Lower leg skin (tissue), 4 donors: ENCODE measurements at regions not wholly inside any gene's neighbourhood (a gene's known extent, or its start where the extent isn't known, plus 50 kb on each side); places are given as distances from the start of the nearest gene placed in this dataset.
"Not testable (repeated sequence)": the region's sequence is repeated elsewhere in the genome, so short reads cannot be mapped to it uniquely, and the experiment has no call there.

ENCODE experiments used
- DNase-seq, 2 donors: peaks; one replicate each; pipeline ENCODE4 v3.0.0-alpha.2; 2019; ENCODE audit warnings: low spot score in 2 of 2
- H3K4me3 ChIP-seq: fragments of 200-600 bp; sonication (generic); 2 replicates; pipeline ENCODE4 v1.5.1; 2017; ENCODE audit warnings: mild to moderate bottlenecking, low read depth; ENCODE audit not compliant: poor library complexity, severe bottlenecking
- POLR2A ChIP-seq, 2 donors: fragments of 450-650 bp; IDR thresholded peaks; one replicate each; pipeline ENCODE4 v1.6.1; 2016 to 2017; ENCODE audit warnings: antibody characterized with exemption in 2 of 2, mild to moderate bottlenecking in 1 of 2, moderate library complexity in 1 of 2
- WGBS, 2 donors: methylation state at CpG; one replicate each; pipeline ENCODE4 v1.1.5; 2018; 5-methylcytosine and 5-hydroxymethylcytosine counted together
- intact Hi-C: fragments of 100-400 bp; cut with DNase I; formaldehyde crosslinking; loops from one replicate; pipeline ENCODE4 v1.15.0; 2023; ENCODE audit warnings: low total_unique reads
- TF ChIP-seq, protein P1 (sequence below), 3 donors: fragments of 450-650 bp; IDR thresholded peaks; one replicate each; pipeline ENCODE4 v1.5.1; 2016; ENCODE audit warnings: antibody characterized with exemption in 3 of 3, mild to moderate bottlenecking in 3 of 3, moderate library complexity in 2 of 3

DNA sequence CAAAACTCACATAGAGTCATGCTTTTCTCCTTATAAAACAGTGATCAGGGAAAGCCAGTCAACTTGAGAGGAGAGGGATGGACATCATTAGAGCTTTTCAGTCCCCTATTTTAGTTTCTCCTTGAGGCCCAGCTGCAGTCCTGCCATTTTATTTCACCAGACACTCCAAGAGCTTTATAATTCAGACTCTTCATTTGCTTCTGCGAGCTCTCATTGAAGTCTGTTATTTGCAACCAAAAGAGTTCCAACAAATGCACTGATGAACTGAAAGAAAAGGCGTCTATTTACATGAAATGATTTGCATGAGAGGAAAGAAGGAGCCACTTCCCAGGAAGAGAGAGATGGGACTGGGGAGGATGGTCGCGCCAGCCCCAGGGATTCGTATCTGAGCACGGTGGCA is 86.8 kb downstream of the NDUFA12 start:
- DNase-seq: peak in 1 of 2 donors; percentile 26
- no peak overlapping the region for H3K4me3 ChIP-seq
- TF ChIP-seq, protein P1, sequence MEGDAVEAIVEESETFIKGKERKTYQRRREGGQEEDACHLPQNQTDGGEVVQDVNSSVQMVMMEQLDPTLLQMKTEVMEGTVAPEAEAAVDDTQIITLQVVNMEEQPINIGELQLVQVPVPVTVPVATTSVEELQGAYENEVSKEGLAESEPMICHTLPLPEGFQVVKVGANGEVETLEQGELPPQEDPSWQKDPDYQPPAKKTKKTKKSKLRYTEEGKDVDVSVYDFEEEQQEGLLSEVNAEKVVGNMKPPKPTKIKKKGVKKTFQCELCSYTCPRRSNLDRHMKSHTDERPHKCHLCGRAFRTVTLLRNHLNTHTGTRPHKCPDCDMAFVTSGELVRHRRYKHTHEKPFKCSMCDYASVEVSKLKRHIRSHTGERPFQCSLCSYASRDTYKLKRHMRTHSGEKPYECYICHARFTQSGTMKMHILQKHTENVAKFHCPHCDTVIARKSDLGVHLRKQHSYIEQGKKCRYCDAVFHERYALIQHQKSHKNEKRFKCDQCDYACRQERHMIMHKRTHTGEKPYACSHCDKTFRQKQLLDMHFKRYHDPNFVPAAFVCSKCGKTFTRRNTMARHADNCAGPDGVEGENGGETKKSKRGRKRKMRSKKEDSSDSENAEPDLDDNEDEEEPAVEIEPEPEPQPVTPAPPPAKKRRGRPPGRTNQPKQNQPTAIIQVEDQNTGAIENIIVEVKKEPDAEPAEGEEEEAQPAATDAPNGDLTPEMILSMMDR (IDR thresholded peaks at IDR 0.05): no peak
- no peak for TF ChIP-seq POLR2A (IDR thresholded peaks at IDR 0.05)
- intact Hi-C loops: no loop called here
- 88 to 89% methylated on average over 6 of the region's 6 CpGs for WGBS, 2 donors

DNA sequence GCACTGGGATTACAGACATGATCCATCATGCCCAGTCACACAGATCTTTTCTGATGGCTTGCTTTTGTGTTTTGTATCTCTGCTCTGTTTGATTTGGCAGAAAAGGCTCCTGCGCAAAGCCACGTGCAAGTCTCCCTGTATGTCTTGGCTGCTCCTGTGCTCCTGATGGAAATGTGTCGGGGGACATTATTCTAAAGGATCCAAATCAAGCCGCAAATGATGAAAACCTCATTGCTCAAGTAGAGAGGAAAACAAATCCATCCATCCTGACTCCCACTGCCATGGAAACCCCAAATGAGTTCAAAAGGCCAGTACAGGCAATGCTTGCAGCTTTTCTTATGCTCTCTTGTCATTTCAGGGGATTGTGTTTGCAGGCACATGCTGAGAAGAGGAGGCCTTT is 93.8 kb downstream of the NDUFA12 start:
- no peak for TF ChIP-seq POLR2A (IDR thresholded peaks at IDR 0.05)
- TF ChIP-seq, protein P1 (IDR thresholded peaks at IDR 0.05): no peak
- WGBS, 2 donors: 78% methylated on average over 4 of the region's 4 CpGs
- intact Hi-C loops: no loop called here
- no peak for DNase-seq
- no peak overlapping the region for H3K4me3 ChIP-seq

DNA sequence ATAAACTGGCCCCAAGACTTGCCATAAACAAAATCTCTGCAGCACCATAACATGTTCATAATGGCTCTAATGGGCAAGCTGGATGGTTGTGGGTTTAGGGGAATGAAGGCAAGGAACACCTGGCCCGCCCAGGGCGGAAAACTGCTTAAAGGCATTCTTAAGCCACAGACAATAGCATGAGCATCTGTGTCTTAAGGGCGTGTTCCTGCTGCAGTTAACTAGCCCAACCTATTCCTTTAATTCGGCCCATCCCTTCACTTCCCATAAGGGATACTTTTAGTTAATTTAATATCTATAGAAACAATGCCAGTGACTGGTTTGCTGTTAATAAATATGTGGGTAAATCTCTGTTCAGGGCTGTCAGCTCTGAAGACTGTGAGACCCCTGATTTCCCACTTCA is 97.7 kb downstream of the NDUFA12 start:
- H3K4me3 ChIP-seq, DNase-seq, intact Hi-C loops: not testable (repeated sequence)
- 93% methylated on average over 4 of the region's 4 CpGs for WGBS, 2 donors

DNA sequence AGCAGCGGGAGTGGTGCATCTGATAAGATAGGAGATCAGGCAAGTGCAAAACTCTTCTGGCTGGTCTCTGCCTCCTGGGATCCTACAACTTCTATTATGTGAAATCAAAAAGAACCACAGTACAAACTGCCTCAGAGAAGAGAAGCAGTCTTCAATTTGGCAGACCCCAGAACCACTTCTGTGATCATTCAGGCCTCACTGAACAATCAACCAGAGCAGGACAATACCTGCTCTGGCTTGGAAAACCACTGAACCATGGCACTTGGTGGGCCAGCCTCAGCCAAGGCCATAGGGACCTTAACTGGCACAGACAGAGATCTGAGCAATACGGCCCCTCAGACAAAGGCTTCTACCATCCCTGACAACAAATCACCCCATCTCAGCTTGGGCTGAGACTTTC is 103.0 kb downstream of the NDUFA12 start:
- WGBS, 2 donors: 74 to 95% methylated on average over 2 of the region's 2 CpGs
- no peak for DNase-seq
- H3K4me3 ChIP-seq: no peak overlapping the region
- TF ChIP-seq, protein P1 (IDR thresholded peaks at IDR 0.05): no peak
- TF ChIP-seq POLR2A (IDR thresholded peaks at IDR 0.05): no peak
- intact Hi-C loops: no loop called here

DNA sequence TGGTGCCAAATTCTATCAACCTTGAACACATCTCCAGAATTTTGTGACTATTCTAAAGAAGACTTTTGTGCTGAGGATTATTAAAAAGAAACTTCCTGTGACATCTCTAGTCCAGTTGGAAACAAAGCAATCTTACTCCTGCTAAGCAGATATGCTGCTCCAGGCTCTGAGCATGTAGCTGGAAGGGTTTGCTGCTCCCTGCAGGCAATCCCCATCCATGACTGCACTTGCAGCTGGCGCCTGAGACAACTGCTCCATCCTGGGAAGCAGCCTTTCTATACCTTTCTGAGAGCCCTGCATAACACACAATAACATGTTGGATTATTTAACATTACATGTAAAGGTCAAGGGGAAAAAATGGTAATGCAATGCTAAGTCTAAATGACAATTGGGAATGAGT is 105.1 kb downstream of the NDUFA12 start:
- 82 to 85% methylated on average over 1 of the region's 1 CpG for WGBS, 2 donors
- intact Hi-C loops: no loop called here
- no peak for TF ChIP-seq POLR2A (IDR thresholded peaks at IDR 0.05)
- TF ChIP-seq, protein P1 (IDR thresholded peaks at IDR 0.05): no peak
- no peak overlapping the region for H3K4me3 ChIP-seq
- DNase-seq: no peak

DNA sequence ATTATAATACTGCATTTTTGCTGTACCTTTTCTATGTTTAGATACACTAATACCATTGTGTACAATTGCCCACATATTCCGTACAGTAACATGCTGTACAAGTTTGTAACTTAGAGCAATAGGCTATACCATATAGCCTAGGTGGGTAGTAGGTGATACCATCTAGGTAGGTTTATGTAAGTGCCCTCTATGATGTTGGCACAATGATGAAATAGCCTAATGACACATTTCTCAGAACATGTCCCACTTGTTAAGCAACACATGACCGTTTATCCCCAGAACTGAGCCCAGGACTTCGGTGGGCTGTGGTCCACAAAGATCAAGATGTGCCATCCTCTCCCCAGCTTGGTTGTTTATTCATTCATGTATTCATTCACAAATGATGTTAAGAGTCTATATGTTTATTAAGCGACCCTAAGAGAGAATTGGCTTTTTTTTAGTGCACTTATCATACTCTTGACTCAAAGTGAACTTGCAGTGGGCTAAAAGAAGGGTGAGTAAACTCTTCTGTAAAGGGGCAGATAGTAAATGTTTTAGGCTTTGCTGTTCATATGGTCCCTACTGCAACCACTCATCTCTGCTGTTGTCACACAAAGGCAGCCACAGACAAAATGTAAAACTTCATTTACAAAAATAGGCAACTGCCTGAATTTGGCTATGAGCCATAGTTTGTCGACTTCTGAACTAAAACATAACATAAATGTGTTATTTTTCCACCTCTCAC is 110.8 kb downstream of the NDUFA12 start:
- DNase-seq: no peak
- TF ChIP-seq, protein P1 (IDR thresholded peaks at IDR 0.05): no peak
- TF ChIP-seq POLR2A (IDR thresholded peaks at IDR 0.05): no peak
- WGBS, 2 donors: 80 to 85% methylated on average over 5 of the region's 5 CpGs
- no peak overlapping the region for H3K4me3 ChIP-seq
- intact Hi-C loops: no loop called here
